GM06990 (cell line): ENCODE measurements at regions not wholly inside any gene's neighbourhood (a gene's known extent, or its start where the extent isn't known, plus 50 kb on each side); places are given as distances from the start of the nearest gene placed in this dataset.
"Not testable (repeated sequence)": the region's sequence is repeated elsewhere in the genome, so short reads cannot be mapped to it uniquely, and the experiment has no call there.

Experiments used
- DNase-seq: peaks from one replicate; pipeline ENCODE4 v3.0.0-alpha.2; 2011; ENCODE audit not compliant: insufficient read length; ENCODE audit errors: extremely low read depth
- H3K27me3 ChIP-seq: replicated peaks from 2 replicates; pipeline ENCODE4 v1.6.0; 2011; ENCODE audit warnings: low read length; ENCODE audit not compliant: control insufficient read depth, insufficient read depth
- H3K36me3 ChIP-seq: 2 replicates; pipeline ENCODE4 v1.5.1; 2011; ENCODE audit warnings: low read length; ENCODE audit not compliant: control insufficient read depth, insufficient read depth
- H3K4me3 ChIP-seq: replicated peaks from 2 replicates; pipeline ENCODE4 v1.5.1; 2011; ENCODE audit warnings: low read depth, mild to moderate bottlenecking, control low read depth, low read length
- CTCF ChIP-seq: IDR thresholded peaks from 2 replicates; pipeline ENCODE4 v1.5.1; 2011; ENCODE audit warnings: low read length, control low read depth, mild to moderate bottlenecking, inconsistent platforms; ENCODE audit not compliant: insufficient read depth, poor library complexity, severe bottlenecking

- no peak for DNase-seq
- TF ChIP-seq CTCF = no peak
- Histone ChIP-seq H3K36me3 (no peaks in the 10 kb centered on the region), H3K4me3 (no peak overlapping the region), H3K27me3 (no peaks in the 10 kb centered on the region)
Measured at GRCh38 chr11:15849257-15849656, 507.1 kb downstream of the SOX6 start.

GRCh38 chr11:15850335-15850734, 506.0 kb downstream of the SOX6 start:
- not testable (repeated sequence) for DNase-seq, H3K36me3 ChIP-seq, H3K4me3 ChIP-seq, H3K27me3 ChIP-seq

- no peak for TF ChIP-seq CTCF
- no peak for DNase-seq
- Histone ChIP-seq H3K36me3 (no peaks in the 10 kb centered on the region), H3K4me3 (no peak overlapping the region), H3K27me3 (no peaks in the 10 kb centered on the region)
Measured at GRCh38 chr11:15851051-15851498, 505.3 kb downstream of the SOX6 start.

- TF ChIP-seq CTCF = peak; percentile 48
- Histone ChIP-seq H3K4me3 (no peak overlapping the region), H3K36me3 (no peaks in the 10 kb centered on the region), H3K27me3 (no peaks in the 10 kb centered on the region)
- DNase-seq = no peak
Measured at GRCh38 chr11:15852179-15852578, 504.2 kb downstream of the SOX6 start.

GRCh38 chr11:15854245-15854644, 502.1 kb downstream of the SOX6 start:
- TF ChIP-seq CTCF = no peak
- Histone ChIP-seq H3K27me3 (no peaks in the 10 kb centered on the region), H3K4me3 (no peak overlapping the region), H3K36me3 (no peaks in the 10 kb centered on the region)
- DNase-seq = no peak

- Histone ChIP-seq H3K4me3 (no peak overlapping the region), H3K36me3 (no peaks in the 10 kb centered on the region), H3K27me3 (no peaks in the 10 kb centered on the region)
- no peak for TF ChIP-seq CTCF
- no peak for DNase-seq
Measured at GRCh38 chr11:15858881-15859280, 497.5 kb downstream of the SOX6 start.
